WTC11 (cell line): ENCODE measurements at regions not wholly inside any gene's neighbourhood (a gene's known extent, or its start where the extent isn't known, plus 50 kb on each side); places are given as distances from the start of the nearest gene placed in this dataset.

Experiments
- ATAC-seq: fragments of 200-7000 bp; cut with Tn5 transposase; 2 replicates; pipeline ENCODE4 v1.10.0; 2021; ENCODE audit warnings: mild to moderate bottlenecking, moderate library complexity
- CTCF ChIA-PET: fragments of 300-600 bp; sonication (Branson Sonifier 250); formaldehyde crosslinking; loops from one replicate; lab custom pipeline; 2021; ENCODE audit warnings: antibody characterized with exemption; lab: Charles Lee
- POLR2A ChIA-PET: fragments of 350-600 bp; sonication (Branson Sonifier 250); formaldehyde crosslinking; loops from one replicate; lab custom pipeline; 2021; ENCODE audit warnings: antibody characterized with exemption; lab: Charles Lee
- DNase-seq: peaks from one replicate; pipeline ENCODE4 v3.0.0; 2021; ENCODE audit warnings: low spot score
- H3K27ac Mint-ChIP-seq: 2 replicates; pipeline ENCODE4 v1.8.0; 2021; ENCODE audit warnings: mixed read lengths
- H3K27me3 Mint-ChIP-seq: 2 replicates; pipeline ENCODE4 v1.8.0; 2021; ENCODE audit warnings: low read depth, mild to moderate bottlenecking, moderate library complexity, mixed read lengths
- H3K36me3 Mint-ChIP-seq: 2 replicates; pipeline ENCODE4 v1.8.0; 2021; ENCODE audit warnings: mixed read lengths
- H3K4me1 Mint-ChIP-seq: 2 replicates; pipeline ENCODE4 v1.8.0; 2022; ENCODE audit warnings: mixed read lengths
- H3K4me3 Mint-ChIP-seq: 2 replicates; pipeline ENCODE4 v1.8.0; 2021; ENCODE audit warnings: mild to moderate bottlenecking, moderate library complexity, mixed read lengths
- H3K9me3 Mint-ChIP-seq: 2 replicates; pipeline ENCODE4 v1.8.0; 2021; ENCODE audit warnings: mixed read lengths
- CREM ChIP-seq: sonication (generic); formaldehyde crosslinking; IDR thresholded peaks from 2 replicates; pipeline ENCODE4 v1.8.1; 2022; ENCODE audit warnings: mild to moderate bottlenecking, missing genetic modification reagents, moderate library complexity
- EMX1 ChIP-seq: fragments of 250-450 bp; sonication (Bioruptor Pico); IDR thresholded peaks from 2 replicates; pipeline ENCODE4 v1.8.0; 2021; ENCODE audit warnings: mild to moderate bottlenecking
- FOXP1 ChIP-seq: sonication (generic); formaldehyde crosslinking; IDR thresholded peaks from 2 replicates; pipeline ENCODE4 v1.8.0; 2022; ENCODE audit warnings: missing genetic modification reagents, mild to moderate bottlenecking, moderate library complexity, borderline replicate concordance
- GRHL2 ChIP-seq: fragments of 250-450 bp; sonication (Bioruptor Pico); IDR thresholded peaks from 2 replicates; pipeline ENCODE4 v1.8.0; 2022; ENCODE audit warnings: mild to moderate bottlenecking, moderate library complexity; ENCODE audit not compliant: insufficient replicate concordance, severe bottlenecking
- JAZF1 ChIP-seq: fragments of 250-450 bp; sonication (Bioruptor Pico); IDR thresholded peaks from 2 replicates; pipeline ENCODE4 v1.9.0; 2021; ENCODE audit warnings: moderate library complexity, mild to moderate bottlenecking, inconsistent platforms
- JUN ChIP-seq: sonication (generic); formaldehyde crosslinking; IDR thresholded peaks from 2 replicates; pipeline ENCODE4 v1.8.0; 2023; ENCODE audit warnings: mild to moderate bottlenecking, missing genetic modification reagents
- NR2C2 ChIP-seq: sonication (generic); formaldehyde crosslinking; IDR thresholded peaks from 2 replicates; pipeline ENCODE4 v1.8.0; 2022; ENCODE audit warnings: mild to moderate bottlenecking, missing genetic modification reagents
- RELA ChIP-seq: sonication (generic); formaldehyde crosslinking; IDR thresholded peaks from 2 replicates; pipeline ENCODE4 v1.8.1; 2022; ENCODE audit warnings: missing genetic modification reagents, mild to moderate bottlenecking, borderline replicate concordance
- TP53 ChIP-seq: sonication (generic); formaldehyde crosslinking; IDR thresholded peaks from 2 replicates; pipeline ENCODE4 v1.8.1; 2023; ENCODE audit warnings: mild to moderate bottlenecking, missing genetic modification reagents
- ZNF232 ChIP-seq: sonication (generic); formaldehyde crosslinking; IDR thresholded peaks from 2 replicates; pipeline ENCODE4 v1.8.0; 2022; ENCODE audit warnings: mild to moderate bottlenecking, missing genetic modification reagents
- ZNF396 ChIP-seq: fragments of 250-450 bp; sonication (Bioruptor Pico); IDR thresholded peaks from 2 replicates; pipeline ENCODE4 v1.8.0; 2021; ENCODE audit warnings: mild to moderate bottlenecking, moderate library complexity, borderline replicate concordance
- TF ChIP-seq, protein P1 (sequence below): sonication (generic); formaldehyde crosslinking; IDR thresholded peaks from 2 replicates; pipeline ENCODE4 v1.8.0; 2022; ENCODE audit warnings: missing genetic modification reagents
- TF ChIP-seq, protein P2 (sequence below): sonication (generic); formaldehyde crosslinking; IDR thresholded peaks from 2 replicates; pipeline ENCODE4 v1.8.1; 2022; ENCODE audit warnings: mild to moderate bottlenecking, missing genetic modification reagents, moderate library complexity, borderline replicate concordance
- TF ChIP-seq, protein P3 (sequence below): sonication (generic); formaldehyde crosslinking; IDR thresholded peaks from 2 replicates; pipeline ENCODE4 v1.8.1; 2023; ENCODE audit warnings: mild to moderate bottlenecking, missing genetic modification reagents, moderate library complexity
- TF ChIP-seq, protein P4 (sequence below): sonication (generic); formaldehyde crosslinking; IDR thresholded peaks from 2 replicates; pipeline ENCODE4 v1.8.0; 2023; ENCODE audit warnings: missing genetic modification reagents
- TF ChIP-seq, protein P5 (sequence below): sonication (generic); formaldehyde crosslinking; IDR thresholded peaks from 2 replicates; pipeline ENCODE4 v1.8.1; 2022; ENCODE audit warnings: low read depth, missing genetic modification reagents, borderline replicate concordance
- TF ChIP-seq, protein P6 (sequence below): sonication (generic); formaldehyde crosslinking; IDR thresholded peaks from 2 replicates; pipeline ENCODE4 v1.8.0; 2023; ENCODE audit warnings: missing genetic modification reagents, mild to moderate bottlenecking, borderline replicate concordance

DNA sequence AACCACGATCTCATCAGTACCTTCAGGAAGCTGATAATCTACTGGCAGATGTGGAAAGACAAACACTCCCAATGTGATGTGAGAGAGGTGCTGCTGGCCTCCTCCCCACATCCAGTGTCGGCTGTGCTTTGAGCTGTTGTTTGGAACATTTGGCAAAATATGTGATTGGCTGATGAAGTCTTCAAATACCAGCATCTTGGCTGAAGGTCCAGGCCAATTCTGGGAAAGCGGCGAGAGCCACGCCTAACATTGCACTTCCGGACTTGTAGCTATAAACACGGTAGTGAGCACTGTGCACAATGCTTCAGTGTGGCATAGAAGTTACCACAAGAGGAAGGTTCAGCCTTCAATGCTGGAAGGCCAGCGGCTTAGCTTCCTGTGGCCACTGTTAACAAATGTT is 198.8 kb downstream of the DCDC2C start:
- TF ChIP-seq ZNF396 (CRISPR knock-in tag) (no peak), FOXP1 (CRISPR knock-in tag) (no peak), JUN (CRISPR knock-in tag) (no peak), CREM (CRISPR knock-in tag) (no peak), RELA (no peak), NR2C2 (CRISPR knock-in tag) (no peak), TP53 (CRISPR knock-in tag) (no peak), JAZF1 (CRISPR knock-in tag) (no peak), GRHL2 (no peak), ZNF232 (CRISPR knock-in tag) (no peak), EMX1 (no peak)
- TF ChIP-seq, protein P1, sequence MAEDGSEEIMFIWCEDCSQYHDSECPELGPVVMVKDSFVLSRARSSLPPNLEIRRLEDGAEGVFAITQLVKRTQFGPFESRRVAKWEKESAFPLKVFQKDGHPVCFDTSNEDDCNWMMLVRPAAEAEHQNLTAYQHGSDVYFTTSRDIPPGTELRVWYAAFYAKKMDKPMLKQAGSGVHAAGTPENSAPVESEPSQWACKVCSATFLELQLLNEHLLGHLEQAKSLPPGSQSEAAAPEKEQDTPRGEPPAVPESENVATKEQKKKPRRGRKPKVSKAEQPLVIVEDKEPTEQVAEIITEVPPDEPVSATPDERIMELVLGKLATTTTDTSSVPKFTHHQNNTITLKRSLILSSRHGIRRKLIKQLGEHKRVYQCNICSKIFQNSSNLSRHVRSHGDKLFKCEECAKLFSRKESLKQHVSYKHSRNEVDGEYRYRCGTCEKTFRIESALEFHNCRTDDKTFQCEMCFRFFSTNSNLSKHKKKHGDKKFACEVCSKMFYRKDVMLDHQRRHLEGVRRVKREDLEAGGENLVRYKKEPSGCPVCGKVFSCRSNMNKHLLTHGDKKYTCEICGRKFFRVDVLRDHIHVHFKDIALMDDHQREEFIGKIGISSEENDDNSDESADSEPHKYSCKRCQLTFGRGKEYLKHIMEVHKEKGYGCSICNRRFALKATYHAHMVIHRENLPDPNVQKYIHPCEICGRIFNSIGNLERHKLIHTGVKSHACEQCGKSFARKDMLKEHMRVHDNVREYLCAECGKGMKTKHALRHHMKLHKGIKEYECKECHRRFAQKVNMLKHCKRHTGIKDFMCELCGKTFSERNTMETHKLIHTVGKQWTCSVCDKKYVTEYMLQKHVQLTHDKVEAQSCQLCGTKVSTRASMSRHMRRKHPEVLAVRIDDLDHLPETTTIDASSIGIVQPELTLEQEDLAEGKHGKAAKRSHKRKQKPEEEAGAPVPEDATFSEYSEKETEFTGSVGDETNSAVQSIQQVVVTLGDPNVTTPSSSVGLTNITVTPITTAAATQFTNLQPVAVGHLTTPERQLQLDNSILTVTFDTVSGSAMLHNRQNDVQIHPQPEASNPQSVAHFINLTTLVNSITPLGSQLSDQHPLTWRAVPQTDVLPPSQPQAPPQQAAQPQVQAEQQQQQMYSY (CRISPR knock-in tag), result no peak
- TF ChIP-seq, protein P2, sequence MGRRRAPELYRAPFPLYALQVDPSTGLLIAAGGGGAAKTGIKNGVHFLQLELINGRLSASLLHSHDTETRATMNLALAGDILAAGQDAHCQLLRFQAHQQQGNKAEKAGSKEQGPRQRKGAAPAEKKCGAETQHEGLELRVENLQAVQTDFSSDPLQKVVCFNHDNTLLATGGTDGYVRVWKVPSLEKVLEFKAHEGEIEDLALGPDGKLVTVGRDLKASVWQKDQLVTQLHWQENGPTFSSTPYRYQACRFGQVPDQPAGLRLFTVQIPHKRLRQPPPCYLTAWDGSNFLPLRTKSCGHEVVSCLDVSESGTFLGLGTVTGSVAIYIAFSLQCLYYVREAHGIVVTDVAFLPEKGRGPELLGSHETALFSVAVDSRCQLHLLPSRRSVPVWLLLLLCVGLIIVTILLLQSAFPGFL, result no peak
- TF ChIP-seq, protein P3, sequence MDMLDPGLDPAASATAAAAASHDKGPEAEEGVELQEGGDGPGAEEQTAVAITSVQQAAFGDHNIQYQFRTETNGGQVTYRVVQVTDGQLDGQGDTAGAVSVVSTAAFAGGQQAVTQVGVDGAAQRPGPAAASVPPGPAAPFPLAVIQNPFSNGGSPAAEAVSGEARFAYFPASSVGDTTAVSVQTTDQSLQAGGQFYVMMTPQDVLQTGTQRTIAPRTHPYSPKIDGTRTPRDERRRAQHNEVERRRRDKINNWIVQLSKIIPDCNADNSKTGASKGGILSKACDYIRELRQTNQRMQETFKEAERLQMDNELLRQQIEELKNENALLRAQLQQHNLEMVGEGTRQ (CRISPR knock-in tag), result no peak
- TF ChIP-seq, protein P4, sequence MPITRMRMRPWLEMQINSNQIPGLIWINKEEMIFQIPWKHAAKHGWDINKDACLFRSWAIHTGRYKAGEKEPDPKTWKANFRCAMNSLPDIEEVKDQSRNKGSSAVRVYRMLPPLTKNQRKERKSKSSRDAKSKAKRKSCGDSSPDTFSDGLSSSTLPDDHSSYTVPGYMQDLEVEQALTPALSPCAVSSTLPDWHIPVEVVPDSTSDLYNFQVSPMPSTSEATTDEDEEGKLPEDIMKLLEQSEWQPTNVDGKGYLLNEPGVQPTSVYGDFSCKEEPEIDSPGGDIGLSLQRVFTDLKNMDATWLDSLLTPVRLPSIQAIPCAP (CRISPR knock-in tag), result no peak
- TF ChIP-seq, protein P5, sequence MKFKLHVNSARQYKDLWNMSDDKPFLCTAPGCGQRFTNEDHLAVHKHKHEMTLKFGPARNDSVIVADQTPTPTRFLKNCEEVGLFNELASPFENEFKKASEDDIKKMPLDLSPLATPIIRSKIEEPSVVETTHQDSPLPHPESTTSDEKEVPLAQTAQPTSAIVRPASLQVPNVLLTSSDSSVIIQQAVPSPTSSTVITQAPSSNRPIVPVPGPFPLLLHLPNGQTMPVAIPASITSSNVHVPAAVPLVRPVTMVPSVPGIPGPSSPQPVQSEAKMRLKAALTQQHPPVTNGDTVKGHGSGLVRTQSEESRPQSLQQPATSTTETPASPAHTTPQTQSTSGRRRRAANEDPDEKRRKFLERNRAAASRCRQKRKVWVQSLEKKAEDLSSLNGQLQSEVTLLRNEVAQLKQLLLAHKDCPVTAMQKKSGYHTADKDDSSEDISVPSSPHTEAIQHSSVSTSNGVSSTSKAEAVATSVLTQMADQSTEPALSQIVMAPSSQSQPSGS (CRISPR knock-in tag), result no peak
- TF ChIP-seq, protein P6, sequence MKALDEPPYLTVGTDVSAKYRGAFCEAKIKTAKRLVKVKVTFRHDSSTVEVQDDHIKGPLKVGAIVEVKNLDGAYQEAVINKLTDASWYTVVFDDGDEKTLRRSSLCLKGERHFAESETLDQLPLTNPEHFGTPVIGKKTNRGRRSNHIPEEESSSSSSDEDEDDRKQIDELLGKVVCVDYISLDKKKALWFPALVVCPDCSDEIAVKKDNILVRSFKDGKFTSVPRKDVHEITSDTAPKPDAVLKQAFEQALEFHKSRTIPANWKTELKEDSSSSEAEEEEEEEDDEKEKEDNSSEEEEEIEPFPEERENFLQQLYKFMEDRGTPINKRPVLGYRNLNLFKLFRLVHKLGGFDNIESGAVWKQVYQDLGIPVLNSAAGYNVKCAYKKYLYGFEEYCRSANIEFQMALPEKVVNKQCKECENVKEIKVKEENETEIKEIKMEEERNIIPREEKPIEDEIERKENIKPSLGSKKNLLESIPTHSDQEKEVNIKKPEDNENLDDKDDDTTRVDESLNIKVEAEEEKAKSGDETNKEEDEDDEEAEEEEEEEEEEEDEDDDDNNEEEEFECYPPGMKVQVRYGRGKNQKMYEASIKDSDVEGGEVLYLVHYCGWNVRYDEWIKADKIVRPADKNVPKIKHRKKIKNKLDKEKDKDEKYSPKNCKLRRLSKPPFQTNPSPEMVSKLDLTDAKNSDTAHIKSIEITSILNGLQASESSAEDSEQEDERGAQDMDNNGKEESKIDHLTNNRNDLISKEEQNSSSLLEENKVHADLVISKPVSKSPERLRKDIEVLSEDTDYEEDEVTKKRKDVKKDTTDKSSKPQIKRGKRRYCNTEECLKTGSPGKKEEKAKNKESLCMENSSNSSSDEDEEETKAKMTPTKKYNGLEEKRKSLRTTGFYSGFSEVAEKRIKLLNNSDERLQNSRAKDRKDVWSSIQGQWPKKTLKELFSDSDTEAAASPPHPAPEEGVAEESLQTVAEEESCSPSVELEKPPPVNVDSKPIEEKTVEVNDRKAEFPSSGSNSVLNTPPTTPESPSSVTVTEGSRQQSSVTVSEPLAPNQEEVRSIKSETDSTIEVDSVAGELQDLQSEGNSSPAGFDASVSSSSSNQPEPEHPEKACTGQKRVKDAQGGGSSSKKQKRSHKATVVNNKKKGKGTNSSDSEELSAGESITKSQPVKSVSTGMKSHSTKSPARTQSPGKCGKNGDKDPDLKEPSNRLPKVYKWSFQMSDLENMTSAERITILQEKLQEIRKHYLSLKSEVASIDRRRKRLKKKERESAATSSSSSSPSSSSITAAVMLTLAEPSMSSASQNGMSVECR (CRISPR knock-in tag), result no peak
- H3K36me3 Mint-ChIP-seq, result peaks cover 81% of the 10 kb centered on the region
- no peak for DNase-seq
- no peak overlapping the region for H3K4me3 Mint-ChIP-seq
- ChIA-PET CTCF (no interaction called here), POLR2A (no interaction called here)
- no peaks in the 10 kb centered on the region for H3K4me1 Mint-ChIP-seq
- ATAC-seq, result no peak
- no peak overlapping the region for H3K27ac Mint-ChIP-seq
- peaks cover 17% of the 10 kb centered on the region for H3K27me3 Mint-ChIP-seq
- H3K9me3 Mint-ChIP-seq, result peaks cover 85% of the 10 kb centered on the region
